Esophagus squamous epithelium (tissue), 5 donors: ENCODE measurements at regions not wholly inside any gene's neighbourhood (a gene's known extent, or its start where the extent isn't known, plus 50 kb on each side); places are given as distances from the start of the nearest gene placed in this dataset.

Experiments
- DNase-seq: peaks from one replicate; lab custom pipeline; 2025; lab: John Stamatoyannopoulos, UW
- H3K27ac ChIP-seq, 4 donors: fragments of 200-600 bp; sonication (generic); one replicate each; pipeline ENCODE4 v1.5.1; 2016 to 2019; ENCODE audit warnings: mild to moderate bottlenecking in 1 of 4
- H3K27me3 ChIP-seq, 4 donors: fragments of 200-600 bp; sonication (generic); 1 replicate in 3 of 4; 2 replicates in 1 of 4; pipeline versions ENCODE4 v1.5.1 to v1.6.0; 2017 to 2021; ENCODE audit warnings: antibody characterized with exemption in 1 of 4
- H3K36me3 ChIP-seq, 3 donors: fragments of 200-600 bp; sonication (generic); one replicate each; pipeline ENCODE4 v1.5.1; 2016 to 2019
- H3K4me1 ChIP-seq, 3 donors: fragments of 200-600 bp; sonication (generic); one replicate each; pipeline ENCODE4 v1.5.1; 2017 to 2019
- H3K4me3 ChIP-seq, 4 donors: fragments of 200-600 bp; sonication (generic); 1 replicate in 3 of 4; 2 replicates in 1 of 4; pipeline ENCODE4 v1.5.1; 2016 to 2019; ENCODE audit warnings: mild to moderate bottlenecking in 2 of 4, moderate library complexity in 1 of 4
- H3K9me3 ChIP-seq, 3 donors: fragments of 200-600 bp; sonication (generic); one replicate each; pipeline ENCODE4 v1.5.1; 2016 to 2019
- POLR2A ChIP-seq, 4 donors: fragments of 450-650 bp; IDR thresholded peaks; one replicate each; pipeline ENCODE4 v1.6.1; 2017; ENCODE audit warnings: antibody characterized with exemption in 4 of 4, mild to moderate bottlenecking in 4 of 4, moderate library complexity in 3 of 4
- WGBS, 2 donors: methylation state at CpG; one replicate each; pipeline ENCODE4 v1.1.5; 2018; 5-methylcytosine and 5-hydroxymethylcytosine counted together
- intact Hi-C: fragments of 100-400 bp; cut with DNase I; formaldehyde crosslinking; loops from one replicate; pipeline ENCODE4 v1.15.0; 2022
- TF ChIP-seq, protein P1 (sequence below), 6 experiments: fragments of 450-650 bp in 4 of 6; fragments of 200-600 bp in 2 of 6; sonication (generic) in 2 of 6; IDR thresholded peaks; one replicate each; pipeline ENCODE4 v1.5.1; 2016 to 2019; ENCODE audit warnings: antibody characterized with exemption in 6 of 6, mild to moderate bottlenecking in 4 of 6, moderate library complexity in 4 of 6
- donor health status: DM: yes; HTN: yes; CAD: no.

DNA sequence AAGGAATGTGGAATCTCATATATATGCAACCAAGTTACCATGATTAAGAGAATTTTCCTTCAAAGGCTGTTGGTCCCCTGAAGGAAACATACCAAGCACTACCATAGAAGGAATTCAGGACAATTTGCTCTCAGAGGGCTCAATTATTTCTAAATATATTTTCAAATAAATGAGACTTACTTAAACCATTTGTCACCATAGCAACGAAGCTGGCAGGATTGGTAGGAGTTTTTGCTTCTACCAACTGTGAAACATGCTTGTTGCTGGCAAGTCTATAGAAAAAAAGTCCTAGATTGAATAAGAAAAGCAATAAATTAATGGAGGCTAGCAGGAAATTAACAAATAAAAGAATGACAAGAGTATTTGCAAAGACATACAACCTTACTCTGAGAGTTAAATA lies 156.9 kb upstream of the NPSR1 start:
- Histone ChIP-seq H3K27me3 (no peaks in the 10 kb centered on the region), H3K27ac (no peak overlapping the region), H3K36me3 (no peaks in the 10 kb centered on the region), H3K9me3 (no peaks in the 10 kb centered on the region), H3K4me1 (no peaks in the 10 kb centered on the region), H3K4me3 (no peak overlapping the region)
- intact Hi-C loops = no loop called here
- WGBS, 2 donors = 21 to 58% methylated on average over 1 of the region's 1 CpG
- DNase-seq = no peak
- no peak for TF ChIP-seq POLR2A (IDR thresholded peaks at IDR 0.05)
- TF ChIP-seq, protein P1, sequence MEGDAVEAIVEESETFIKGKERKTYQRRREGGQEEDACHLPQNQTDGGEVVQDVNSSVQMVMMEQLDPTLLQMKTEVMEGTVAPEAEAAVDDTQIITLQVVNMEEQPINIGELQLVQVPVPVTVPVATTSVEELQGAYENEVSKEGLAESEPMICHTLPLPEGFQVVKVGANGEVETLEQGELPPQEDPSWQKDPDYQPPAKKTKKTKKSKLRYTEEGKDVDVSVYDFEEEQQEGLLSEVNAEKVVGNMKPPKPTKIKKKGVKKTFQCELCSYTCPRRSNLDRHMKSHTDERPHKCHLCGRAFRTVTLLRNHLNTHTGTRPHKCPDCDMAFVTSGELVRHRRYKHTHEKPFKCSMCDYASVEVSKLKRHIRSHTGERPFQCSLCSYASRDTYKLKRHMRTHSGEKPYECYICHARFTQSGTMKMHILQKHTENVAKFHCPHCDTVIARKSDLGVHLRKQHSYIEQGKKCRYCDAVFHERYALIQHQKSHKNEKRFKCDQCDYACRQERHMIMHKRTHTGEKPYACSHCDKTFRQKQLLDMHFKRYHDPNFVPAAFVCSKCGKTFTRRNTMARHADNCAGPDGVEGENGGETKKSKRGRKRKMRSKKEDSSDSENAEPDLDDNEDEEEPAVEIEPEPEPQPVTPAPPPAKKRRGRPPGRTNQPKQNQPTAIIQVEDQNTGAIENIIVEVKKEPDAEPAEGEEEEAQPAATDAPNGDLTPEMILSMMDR (IDR thresholded peaks at IDR 0.05) = no peak

DNA sequence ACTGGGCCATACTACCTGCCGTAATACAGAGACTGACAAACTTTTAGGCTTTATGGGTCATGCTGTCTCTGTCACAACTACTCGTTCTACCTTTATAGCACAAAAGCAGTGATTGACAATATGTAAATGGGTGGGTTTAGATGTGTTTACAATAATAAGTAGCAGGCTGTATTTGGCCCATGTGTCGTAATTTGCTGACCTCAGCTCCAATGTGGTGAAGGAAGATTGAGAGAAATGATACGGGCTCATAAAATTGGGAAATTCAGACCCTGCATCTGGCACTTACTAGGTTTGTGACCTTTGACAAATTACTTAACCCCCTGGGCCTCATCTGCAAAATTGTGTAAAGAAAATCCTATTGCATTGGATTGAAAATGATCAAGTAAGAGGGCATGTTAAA lies 150.8 kb upstream of the NPSR1 start:
- Histone ChIP-seq H3K36me3 (no peaks in the 10 kb centered on the region), H3K4me3 (no peak overlapping the region), H3K27me3 (no peaks in the 10 kb centered on the region), H3K4me1 (no peaks in the 10 kb centered on the region), H3K9me3 (no peaks in the 10 kb centered on the region), H3K27ac (no peak overlapping the region)
- intact Hi-C loops = no loop called here
- TF ChIP-seq, protein P1 (IDR thresholded peaks at IDR 0.05) = no peak
- no peak for TF ChIP-seq POLR2A (IDR thresholded peaks at IDR 0.05)
- 81 to 87% methylated on average over 4 of the region's 4 CpGs for WGBS, 2 donors
- DNase-seq = no peak

DNA sequence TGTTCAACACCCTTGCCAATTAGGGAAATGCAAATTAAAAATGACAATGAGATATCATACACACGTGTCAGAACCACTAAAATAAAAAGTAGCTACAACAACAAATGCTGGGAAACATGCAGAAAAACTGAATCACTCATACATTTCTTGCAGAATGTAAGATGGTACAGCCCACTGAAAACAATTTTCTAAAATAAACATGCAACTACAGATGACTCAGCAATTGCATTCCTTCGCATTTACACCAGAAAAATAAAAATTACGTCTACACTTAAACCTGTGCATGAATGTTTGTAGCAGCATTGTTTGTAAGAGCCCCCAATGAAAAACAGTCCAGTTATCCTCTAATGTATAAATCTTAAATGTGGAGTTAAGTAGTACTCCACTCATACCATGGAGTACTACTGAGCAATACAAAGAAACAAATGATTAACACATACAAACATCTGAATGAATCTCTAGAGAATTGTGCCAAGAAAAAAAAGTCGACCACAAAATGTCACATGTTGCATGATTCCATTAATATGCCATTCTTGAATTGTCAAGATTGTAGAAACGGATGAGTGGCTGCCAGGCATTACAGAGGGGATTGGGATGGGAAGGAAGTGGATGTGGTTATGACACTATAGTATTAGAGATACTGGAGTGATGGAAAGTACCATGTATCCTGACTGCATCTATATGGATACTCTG lies 134.6 kb upstream of the NPSR1 start:
- H3K36me3 ChIP-seq = no peaks in the 10 kb centered on the region
- H3K4me3 ChIP-seq = no peak overlapping the region
- intact Hi-C loops = no loop called here
- no peak for DNase-seq
- 51 to 52% methylated on average over 5 of the region's 5 CpGs for WGBS, 2 donors
- H3K4me1 ChIP-seq = no peaks in the 10 kb centered on the region
- TF ChIP-seq, protein P1 (IDR thresholded peaks at IDR 0.05) = no peak
- no peak for TF ChIP-seq POLR2A (IDR thresholded peaks at IDR 0.05)
- H3K27me3 ChIP-seq = no peaks in the 10 kb centered on the region
- H3K27ac ChIP-seq = no peak overlapping the region
- peaks cover 0 to 4% (median 0%) of the 10 kb centered on the region in 3 donors for H3K9me3 ChIP-seq

GRCh38 chr7:34530259-34530658 lies 127.8 kb upstream of the NPSR1 start:
- Histone ChIP-seq H3K9me3 (no peaks in the 10 kb centered on the region), H3K27me3 (no peaks in the 10 kb centered on the region), H3K27ac (no peak overlapping the region), H3K4me1 (no peaks in the 10 kb centered on the region), H3K4me3 (no peak overlapping the region), H3K36me3 (no peaks in the 10 kb centered on the region)
- WGBS, 2 donors = 72 to 87% methylated on average over 1 of the region's 1 CpG
- TF ChIP-seq POLR2A (IDR thresholded peaks at IDR 0.05) = no peak
- TF ChIP-seq, protein P1 (IDR thresholded peaks at IDR 0.05) = no peak
- intact Hi-C loops = no loop called here
- DNase-seq = no peak

DNA sequence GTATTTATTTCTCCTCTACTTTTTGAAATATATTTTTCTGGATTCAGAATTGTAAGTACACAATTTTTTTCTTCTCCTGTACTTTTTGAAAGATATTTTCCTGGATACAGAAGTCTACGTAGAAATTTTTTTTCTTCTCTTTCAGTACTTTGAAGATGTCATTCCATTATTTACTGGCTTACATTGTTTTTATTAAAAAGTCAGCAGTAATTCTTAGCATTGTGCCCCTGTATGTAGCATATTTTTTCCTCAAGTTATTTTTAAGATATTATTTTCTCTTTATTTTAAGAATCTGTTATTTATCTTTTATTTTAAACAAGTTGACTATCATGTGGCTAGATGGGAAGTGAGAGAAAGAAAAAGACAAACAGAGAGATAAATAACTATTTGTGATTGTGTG lies 119.0 kb upstream of the NPSR1 start:
- H3K36me3 ChIP-seq = no peaks in the 10 kb centered on the region
- no peak overlapping the region for H3K27ac ChIP-seq
- no peaks in the 10 kb centered on the region for H3K4me1 ChIP-seq
- 42 to 87% methylated on average over 1 of the region's 1 CpG for WGBS, 2 donors
- intact Hi-C loops = no loop called here
- no peaks in the 10 kb centered on the region for H3K27me3 ChIP-seq
- H3K9me3 ChIP-seq = peaks cover 0 to 13% (median 3%) of the 10 kb centered on the region in 3 donors
- no peak for DNase-seq
- no peak for TF ChIP-seq POLR2A (IDR thresholded peaks at IDR 0.05)
- TF ChIP-seq, protein P1 (IDR thresholded peaks at IDR 0.05) = no peak
- H3K4me3 ChIP-seq = no peak overlapping the region
